OCI-LY3 (cell line): ENCODE measurements at regions not wholly inside any gene's neighbourhood (a gene's known extent, or its start where the extent isn't known, plus 50 kb on each side); places are given as distances from the start of the nearest gene placed in this dataset.

Experiments
- CTCF ChIP-seq: fragments of 200-600, 300-600 bp; sonication (generic); IDR thresholded peaks from 2 replicates; pipeline ENCODE4 v1.5.1; 2014; ENCODE audit warnings: antibody characterized with exemption, low read length, low read depth
- EZH2phosphoT487 ChIP-seq: fragments of 200-600 bp; shearing (Covaris generic); IDR thresholded peaks from 2 replicates; pipeline ENCODE4 v1.6.1; 2018; ENCODE audit warnings: antibody characterized with exemption, mixed run types, low read depth

GRCh38 chr10:117790621-117791020 is 248.1 kb downstream of the EMX2 start:
- TF ChIP-seq CTCF = no peak
- no peak for TF ChIP-seq EZH2phosphoT487
